ENCODE measurements at regions not wholly inside any gene's neighbourhood (a gene's known extent, or its start where the extent isn't known, plus 50 kb on each side); places are given as distances from the start of the nearest gene placed in this dataset.

DNA sequence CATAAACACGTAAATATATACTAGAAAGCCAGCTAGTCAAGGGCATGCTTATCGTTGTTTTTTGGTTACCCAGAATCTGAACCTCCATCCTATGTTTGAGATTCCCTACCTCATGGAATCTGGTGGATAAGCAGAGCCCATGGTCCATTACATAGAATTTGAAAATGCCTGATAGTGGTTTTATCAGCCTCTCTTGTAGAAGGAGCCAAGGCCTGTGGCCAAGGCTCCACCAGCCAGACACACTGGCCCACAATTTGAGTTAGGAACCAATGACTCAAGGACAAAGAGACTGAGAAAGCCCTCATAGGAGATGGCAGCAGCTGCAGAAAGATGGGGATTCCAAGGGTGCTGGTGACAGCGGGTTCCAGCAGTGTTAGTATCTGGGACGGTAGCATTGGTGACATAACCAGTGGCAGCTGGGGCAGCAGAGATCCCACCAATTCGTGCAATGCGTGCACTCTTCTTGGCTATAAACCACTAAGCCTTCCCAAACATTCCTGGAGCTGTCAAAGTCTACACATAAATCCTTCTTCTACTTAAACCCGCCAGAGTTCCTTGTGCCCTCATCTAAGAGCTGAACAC, 51.2 kb upstream of the RMDN2 start:
- TF ChIP-seq SIN3A (IDR thresholded peaks at IDR 0.05; ENCODE audit: borderline replicate concordance, insufficient read depth, low read length) (no peak), FOXP2 (optimal IDR thresholded peaks at IDR 0.05; ENCODE audit: borderline replicate concordance, extremely low read depth, extremely low read length, insufficient read depth) (no peak), POLR2AphosphoS5 (IDR thresholded peaks at IDR 0.05; ENCODE audit: low read depth, low read length) (no peak), TAF1 (IDR thresholded peaks at IDR 0.05; ENCODE audit: borderline replicate concordance, insufficient read depth, low read length) (no peak)
- TF ChIP-seq, protein P1, sequence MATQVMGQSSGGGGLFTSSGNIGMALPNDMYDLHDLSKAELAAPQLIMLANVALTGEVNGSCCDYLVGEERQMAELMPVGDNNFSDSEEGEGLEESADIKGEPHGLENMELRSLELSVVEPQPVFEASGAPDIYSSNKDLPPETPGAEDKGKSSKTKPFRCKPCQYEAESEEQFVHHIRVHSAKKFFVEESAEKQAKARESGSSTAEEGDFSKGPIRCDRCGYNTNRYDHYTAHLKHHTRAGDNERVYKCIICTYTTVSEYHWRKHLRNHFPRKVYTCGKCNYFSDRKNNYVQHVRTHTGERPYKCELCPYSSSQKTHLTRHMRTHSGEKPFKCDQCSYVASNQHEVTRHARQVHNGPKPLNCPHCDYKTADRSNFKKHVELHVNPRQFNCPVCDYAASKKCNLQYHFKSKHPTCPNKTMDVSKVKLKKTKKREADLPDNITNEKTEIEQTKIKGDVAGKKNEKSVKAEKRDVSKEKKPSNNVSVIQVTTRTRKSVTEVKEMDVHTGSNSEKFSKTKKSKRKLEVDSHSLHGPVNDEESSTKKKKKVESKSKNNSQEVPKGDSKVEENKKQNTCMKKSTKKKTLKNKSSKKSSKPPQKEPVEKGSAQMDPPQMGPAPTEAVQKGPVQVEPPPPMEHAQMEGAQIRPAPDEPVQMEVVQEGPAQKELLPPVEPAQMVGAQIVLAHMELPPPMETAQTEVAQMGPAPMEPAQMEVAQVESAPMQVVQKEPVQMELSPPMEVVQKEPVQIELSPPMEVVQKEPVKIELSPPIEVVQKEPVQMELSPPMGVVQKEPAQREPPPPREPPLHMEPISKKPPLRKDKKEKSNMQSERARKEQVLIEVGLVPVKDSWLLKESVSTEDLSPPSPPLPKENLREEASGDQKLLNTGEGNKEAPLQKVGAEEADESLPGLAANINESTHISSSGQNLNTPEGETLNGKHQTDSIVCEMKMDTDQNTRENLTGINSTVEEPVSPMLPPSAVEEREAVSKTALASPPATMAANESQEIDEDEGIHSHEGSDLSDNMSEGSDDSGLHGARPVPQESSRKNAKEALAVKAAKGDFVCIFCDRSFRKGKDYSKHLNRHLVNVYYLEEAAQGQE (IDR thresholded peaks at IDR 0.05; ENCODE audit: insufficient read depth in 1 of 2, low read depth in 2 of 2, low read length in 2 of 2): no peak

DNA sequence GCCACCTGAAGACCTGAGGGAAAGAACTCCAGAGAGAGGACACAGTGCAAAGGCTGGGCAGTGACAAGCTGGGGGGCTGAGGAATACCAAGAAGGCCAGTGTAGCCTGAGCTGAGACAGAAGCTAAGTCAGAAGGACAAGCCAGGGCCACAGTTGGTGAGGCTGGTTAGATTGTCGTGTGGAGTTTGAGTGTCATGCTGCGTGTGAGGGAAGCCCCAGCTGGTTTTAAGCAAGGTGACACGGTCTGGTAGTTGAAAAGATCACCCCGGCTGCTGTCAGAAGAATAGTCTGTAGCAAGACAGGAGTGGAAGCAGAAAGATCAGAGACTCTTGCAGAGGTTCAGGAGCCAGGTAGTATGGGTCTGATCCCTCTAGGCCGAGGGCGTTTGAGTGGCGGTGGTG, 50.6 kb upstream of the RMDN2 start:
- no peak for TF ChIP-seq SIN3A (IDR thresholded peaks at IDR 0.05; ENCODE audit: borderline replicate concordance, insufficient read depth, low read length)
- TF ChIP-seq POLR2AphosphoS5 (IDR thresholded peaks at IDR 0.05; ENCODE audit: low read depth, low read length): no peak
- TF ChIP-seq FOXP2 (optimal IDR thresholded peaks at IDR 0.05; ENCODE audit: borderline replicate concordance, extremely low read depth, extremely low read length, insufficient read depth): no peak
- TF ChIP-seq, protein P1 (IDR thresholded peaks at IDR 0.05; ENCODE audit: insufficient read depth in 1 of 2, low read depth in 2 of 2, low read length in 2 of 2): no peak
- TF ChIP-seq TAF1 (IDR thresholded peaks at IDR 0.05; ENCODE audit: borderline replicate concordance, insufficient read depth, low read length): no peak
